SK-N-DZ (cell line): ENCODE measurements at regions not wholly inside any gene's neighbourhood (a gene's known extent, or its start where the extent isn't known, plus 50 kb on each side); places are given as distances from the start of the nearest gene placed in this dataset.

Experiments used
- DNase-seq: peaks from one replicate; pipeline ENCODE4 v3.0.0-alpha.2; 2015; ENCODE audit warnings: low spot score

DNA sequence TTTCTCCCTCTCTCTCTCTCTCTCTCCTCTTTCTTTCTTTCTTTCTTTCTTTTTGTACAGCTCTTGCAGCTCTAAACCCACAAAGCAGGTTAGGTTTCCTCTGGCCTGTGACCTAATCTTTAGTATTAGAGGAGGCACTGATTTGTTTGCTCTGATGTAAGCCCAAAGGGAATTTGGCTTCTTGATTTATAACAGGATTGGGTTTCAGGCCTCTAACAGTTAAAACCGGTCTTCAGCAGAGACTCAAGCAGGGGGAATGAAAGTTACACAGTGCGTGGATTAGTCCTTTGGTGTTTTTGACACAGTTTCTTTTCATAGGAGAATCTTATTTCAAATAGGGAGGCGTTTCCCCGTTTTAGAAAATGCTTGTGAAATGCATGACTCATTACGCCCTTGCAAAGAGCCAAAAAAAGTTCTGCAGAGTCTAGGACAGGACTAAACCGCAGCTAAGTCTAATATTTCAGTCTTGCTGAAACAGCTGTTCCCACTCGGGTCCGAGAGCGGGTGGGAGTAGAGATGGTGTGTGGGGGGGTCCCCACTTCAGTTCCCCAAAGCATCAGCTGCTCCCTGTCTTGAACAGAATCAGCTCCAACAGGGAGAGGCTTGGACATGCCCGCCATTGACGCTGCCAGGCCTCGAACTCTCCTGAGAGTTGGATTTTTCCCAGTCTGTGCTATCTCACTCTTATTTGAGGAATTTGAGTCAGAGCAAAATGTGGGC, 296.5 kb upstream of the PITRM1 start:
- no peak for DNase-seq

DNA sequence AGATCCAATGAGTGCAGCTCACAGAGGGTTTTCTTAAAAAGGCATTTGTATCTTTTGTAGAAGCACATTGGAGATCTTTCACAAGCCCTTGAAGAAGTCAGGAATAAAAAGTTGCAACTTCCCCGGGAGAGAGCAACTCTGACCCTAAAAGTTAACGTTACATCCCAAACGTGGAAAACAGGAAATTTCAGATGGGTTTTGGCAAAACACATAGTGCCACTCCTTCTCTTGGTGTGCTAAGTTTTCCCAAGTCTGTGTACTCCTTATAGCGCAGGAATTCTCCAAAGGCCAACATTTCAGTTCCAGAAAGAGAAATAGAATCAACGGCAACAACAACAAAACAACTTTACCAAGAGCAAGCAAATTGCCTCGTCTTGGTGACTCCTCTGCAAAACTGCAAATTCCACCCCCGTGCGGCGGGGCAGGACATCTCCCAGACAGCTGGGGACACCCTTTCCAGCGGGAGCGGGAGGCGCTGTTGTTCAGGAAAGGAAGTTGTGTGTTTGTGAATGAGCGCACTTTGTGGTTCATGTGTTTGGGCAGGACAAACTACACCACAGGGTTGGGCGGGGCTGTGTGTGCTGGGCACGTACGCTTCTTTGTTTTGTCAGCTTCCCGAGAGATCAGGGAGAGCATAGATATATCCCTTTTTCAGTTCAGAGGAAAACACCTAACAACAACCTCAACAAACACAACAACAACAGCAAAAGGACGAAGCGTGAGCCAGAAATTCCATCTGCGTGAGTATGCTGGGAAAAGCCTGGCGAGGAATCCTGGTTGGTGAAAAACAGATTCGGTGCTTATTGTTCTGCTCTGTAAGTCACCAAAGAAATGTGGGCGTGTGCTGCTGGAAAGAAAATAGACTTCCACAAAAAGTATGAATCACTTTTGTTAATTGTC, 294.7 kb upstream of the PITRM1 start:
- DNase-seq, result no peak

DNA sequence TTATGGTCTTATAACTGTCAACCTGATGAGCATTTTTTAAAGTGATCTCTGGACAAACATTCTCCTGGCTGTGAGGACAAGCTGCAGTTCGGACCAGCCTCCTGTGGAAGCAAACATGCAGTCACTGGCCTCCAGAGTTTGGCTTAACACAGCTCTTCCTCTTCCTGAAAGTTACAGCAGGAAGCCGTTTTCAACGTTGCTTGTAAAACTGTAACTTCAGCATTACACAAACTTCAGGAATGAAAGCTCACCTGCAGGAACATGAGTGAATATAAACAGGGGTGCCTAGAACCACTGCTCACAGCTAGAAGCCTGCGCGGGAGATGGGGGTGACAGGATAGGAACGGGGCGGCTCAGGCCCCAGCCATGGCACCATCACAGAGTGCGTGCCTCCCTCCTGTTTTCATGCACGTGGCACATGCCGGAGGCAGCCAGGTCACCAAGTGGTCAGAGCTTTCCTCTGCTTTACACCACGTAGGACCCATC, 292.9 kb upstream of the PITRM1 start:
- DNase-seq, result no peak

DNA sequence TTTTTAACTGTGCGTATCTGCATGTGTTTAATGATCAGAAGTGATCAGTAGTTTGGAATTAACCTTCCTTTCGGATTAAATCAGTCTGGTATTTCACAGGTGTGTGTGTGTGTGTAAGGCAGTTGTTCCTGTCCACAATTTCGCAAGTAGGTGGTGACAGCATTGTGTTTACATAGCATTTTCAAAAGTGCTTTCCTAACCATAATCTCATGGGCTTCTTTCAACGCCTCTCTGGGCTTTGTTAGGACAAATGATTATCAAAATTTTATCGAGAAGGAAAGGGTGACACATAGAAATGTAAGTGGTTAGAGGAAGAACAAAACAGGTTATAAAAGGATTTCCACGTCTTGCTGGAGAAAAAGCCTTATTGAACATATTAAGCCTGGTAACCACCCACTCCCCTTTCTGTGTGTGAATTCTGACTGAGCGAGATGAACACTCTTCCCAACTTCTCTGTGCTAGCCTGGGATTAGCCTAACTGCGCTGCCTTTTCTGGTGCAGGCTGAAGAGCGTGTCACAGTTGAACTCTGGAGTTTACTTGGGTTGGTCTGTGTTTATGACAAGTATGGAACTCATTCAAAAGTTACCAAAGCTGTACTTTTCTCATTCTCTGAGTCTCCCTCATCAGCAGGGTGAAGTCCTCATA, 292.3 kb upstream of the PITRM1 start:
- DNase-seq, result no peak

DNA sequence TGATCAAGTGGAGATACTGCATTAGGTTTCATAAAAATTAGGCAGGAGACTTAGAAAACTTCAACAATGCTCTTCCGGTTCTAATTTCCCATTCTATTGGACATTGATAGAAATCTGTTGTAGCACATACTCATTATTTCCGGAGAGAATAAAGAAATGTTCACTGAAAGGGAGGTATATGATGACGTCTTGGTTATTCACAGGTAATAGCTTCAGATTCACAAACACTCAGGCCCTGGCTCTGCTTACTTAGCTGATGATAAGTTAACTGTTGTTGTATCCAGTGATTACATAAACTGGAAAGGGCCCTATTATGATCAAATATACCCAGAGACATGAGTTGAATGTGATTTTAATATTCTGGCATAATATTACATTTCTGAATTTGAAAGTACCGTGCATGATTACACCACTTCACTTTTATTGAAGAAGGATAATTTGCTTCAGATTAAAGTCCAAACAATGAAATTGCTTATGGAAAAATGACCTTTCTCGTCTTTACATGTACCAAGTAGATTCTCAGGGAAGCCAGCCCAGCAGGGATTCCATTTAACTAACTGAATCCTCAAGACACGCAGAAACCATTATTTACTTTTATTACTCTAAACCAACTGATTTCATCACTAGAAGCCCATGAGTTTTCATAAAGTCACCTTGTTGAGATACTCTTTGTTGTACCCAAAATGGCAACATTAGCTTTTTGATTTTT, 288.0 kb upstream of the PITRM1 start:
- DNase-seq, result no peak

DNA sequence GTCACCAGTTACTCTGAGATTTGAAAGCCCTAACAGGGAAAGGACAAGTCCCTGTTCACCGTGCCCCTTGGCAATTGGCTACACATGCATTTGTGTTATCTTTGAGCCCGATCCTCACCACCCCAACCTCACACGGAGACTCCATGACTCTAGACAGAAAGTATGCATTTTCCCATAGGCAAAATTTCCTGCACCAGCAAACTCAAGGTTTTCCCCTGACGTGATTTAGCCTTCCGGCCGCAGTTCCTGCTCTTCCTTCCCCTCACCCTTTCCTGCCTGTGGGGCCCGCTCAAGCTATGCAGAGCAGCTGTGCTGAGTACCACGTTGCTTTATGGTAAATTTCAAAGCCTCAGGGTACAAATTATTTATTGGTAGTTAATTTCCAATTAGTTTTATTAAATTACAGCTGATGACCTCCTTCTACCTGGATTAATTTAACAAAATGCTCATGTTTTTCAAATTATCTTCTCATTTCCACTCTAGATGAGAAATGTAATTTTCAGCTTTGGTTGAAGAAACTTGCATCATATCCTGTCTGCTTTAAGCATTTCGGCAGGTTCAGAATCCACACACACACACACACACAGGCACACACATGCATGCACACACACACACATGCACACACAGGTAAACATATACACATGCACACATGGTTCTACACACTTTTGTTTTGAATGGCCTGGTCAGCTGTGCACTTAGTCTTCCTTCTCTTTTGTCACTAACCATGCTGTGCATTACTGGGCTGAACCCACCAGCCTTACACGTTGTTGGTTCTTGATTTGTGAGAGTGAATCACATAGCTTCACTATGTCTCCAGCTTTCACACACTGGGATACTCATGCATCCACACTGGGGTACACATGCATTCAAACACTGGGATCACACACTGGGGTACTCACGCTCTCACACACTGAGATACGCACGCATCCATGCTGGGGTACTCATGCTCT, 283.1 kb upstream of the PITRM1 start:
- DNase-seq, result no peak

DNA sequence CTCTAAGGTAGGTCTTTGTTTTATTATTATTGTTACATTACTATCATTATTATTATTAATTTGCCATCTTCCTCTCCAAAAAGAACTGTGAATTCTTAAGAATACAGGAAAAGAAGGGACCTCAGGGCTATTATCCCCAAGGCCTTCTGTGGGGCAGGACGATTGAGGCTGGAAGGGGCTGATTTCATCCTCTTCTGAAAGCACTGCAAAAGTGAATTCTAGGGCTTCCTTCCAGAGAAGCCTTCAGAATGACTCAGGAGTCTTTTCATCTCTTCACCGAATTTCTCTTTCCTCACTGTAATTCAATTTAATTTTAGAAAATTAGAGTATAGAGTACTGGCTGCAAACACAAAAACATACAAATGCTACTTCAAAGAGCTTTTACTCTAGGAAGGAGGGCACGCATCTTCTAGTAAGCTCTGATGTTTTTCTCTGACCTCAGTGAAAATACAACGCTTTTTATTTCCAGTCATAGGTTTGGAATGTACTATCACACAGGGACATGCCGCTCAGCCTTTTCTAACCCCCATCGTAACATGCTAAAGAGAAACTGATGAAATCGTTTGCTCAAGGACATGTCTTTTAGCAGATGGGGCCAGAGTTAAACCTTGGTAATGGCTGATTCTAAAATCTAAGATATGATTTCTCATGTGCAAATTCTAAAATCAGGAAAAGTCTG, 280.2 kb upstream of the PITRM1 start:
- DNase-seq, result no peak

DNA sequence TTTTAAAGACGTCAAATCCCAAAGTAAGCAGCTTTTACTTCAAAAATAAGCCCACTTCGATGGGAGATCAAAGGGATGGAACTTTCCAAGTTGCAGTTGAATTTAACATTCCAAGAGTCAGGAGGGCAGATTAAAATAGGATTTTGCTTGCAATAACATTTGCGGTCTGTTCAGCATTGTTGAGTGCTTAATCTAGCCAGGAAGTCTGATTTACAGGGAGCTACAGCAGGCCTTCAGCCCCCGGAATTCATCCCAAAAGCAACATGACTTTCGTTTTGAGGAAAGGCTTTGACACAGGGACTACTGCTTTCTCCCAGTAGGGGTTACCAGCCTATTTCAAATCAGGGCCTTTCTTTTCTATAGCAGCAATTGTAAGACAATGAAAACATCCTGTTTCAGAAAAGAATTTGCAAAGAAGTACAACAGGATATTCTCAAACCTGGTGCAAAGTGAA, 279.6 kb upstream of the PITRM1 start:
- DNase-seq, result no peak

DNA sequence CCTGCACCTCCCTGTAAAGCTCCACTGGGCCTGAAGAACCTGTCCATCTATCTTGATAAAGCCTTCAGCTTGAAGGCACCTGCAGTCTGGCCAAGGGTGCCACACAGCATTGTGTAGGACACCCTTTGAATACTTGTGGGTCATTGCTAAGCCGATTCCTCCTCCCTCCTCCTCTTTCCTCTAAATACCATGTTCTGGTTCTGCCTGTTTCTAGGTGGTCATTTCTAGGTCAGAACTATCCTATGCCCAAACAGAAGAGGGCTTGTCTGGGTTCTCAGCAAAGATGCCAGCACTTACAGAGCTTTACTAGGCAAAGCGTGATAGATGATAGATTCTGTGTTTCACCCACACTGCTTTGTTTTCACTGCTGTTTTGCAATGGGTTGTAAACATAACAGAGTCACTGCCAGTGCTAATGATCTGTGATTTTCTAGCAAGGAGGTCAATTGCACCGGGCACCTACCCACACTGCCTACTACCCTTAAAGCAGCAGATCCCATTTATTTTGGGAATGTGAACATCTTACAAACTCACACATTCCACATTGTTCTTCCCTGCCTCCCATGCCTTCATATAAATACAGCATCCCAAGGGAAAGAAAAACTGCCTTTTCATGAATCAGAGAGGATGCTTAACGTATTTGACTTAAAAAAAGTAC, 279.1 kb upstream of the PITRM1 start:
- no peak for DNase-seq

DNA sequence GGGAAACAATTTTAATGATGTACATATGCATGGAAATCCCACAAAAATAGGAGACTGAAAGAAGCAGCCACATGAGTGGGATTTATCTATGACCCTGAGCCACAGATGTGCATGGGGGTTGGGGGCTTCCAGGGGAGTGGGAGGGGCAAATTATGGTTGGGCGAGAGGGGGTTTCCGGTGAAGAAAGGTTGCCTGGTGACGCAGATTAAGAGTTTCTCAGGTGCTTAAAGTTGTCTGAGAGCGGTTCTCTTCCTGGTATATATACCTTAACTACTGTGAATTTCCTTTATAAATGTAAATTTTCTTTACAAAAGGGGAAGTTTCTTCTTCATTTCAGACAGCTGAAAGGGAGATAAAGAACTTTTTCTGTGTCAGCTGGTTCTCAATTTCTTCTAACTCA, 273.6 kb upstream of the PITRM1 start:
- no peak for DNase-seq

DNA sequence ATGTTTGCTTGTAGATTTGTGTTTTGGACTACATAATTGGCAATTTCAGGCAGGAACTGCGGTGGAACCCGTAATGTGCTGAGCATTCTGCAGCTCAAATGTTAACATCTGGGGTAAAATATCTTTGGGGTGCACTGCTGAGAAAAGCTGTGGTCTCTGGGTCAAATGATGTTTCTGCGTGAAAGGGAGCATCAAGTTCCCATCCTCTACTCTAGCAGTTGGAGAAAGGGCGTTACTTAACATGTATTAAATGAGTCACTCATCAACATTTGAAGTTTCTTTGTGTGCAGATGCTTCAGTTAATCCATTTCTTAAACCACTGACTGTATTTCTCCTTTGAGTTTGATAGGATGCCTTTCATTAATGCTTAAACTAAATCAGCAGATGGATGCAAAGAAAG, 273.1 kb upstream of the PITRM1 start:
- no peak for DNase-seq

DNA sequence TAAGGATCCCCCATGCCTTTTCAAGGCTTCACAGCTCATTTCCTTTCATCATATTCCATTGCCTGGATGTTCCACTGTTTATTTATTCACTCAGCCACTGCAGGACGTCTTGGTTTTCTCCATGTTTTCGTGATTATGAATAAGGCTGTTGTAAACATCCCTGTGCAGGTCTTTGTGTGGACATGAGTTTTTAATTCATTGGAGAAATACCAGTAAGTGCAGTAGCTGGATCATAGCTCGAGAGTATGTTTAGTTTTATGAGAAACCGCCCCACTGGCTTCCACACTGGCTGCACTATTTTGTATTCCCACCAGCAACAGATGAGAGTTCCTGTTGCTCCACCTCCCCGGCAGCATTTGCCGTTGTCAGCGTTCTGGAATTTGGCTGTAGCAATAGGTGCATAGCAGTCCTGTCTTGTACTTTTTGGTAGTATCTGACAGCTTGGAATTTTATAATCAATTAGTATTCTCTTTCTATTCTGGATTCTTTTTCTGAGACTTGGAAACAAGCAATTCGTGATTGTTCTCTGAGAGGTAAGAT, 269.9 kb upstream of the PITRM1 start:
- no peak for DNase-seq

DNA sequence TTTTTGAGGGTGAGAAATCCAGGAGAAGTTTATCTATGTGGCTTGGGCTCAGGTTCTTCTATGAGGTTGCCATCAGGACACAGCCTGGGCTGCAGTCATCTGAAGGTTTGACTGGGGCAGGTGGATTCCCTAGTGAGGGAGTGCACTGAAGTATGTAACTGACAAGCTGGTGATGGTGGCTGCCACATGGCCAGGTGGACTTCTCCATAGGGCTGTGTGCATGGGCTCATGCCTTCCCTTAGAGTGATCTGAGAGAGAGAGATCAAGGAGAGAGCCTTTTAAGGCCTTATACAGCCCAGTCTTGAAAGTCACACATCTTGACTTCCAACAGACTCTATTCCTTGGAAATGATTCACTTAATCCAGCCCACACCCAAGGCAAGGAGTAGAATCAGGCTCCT, 266.6 kb upstream of the PITRM1 start:
- no peak for DNase-seq

DNA sequence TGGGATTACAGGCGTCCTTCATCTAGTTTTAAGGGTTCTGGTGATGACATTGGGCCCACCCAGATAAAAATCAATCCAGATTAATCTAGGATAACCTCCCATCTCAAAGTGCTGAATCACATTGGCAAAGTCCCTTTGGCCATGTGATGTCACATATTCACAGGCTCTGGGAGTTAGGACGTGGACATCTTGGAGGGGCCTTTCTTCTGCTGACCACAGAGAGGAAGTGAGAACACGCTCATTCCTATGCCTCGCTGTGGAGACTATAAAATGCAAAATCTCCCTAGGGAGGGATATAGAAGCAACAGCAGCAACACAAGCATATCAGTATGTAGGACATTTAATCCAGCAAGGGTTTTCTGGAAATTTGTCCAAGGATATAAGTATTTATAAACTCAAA, 266.0 kb upstream of the PITRM1 start:
- no peak for DNase-seq

DNA sequence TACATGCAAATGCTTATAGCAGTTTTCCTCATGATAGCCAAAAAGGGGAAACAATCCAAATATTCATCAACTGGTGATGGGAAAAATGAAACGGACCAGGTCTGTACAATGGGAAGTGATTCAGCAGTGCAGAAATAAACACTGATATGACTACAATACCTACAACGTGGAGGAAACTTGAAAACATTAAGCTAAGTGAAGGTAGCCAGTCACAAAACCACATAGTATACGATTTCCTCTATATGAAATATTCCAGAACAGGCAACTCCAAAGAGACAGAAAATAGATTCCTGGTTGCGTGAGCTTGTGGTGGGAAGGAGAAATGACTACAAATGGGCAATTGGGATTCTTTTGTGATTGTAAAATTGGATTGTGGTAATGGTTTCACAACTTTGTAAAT, 263.1 kb upstream of the PITRM1 start:
- no peak for DNase-seq

DNA sequence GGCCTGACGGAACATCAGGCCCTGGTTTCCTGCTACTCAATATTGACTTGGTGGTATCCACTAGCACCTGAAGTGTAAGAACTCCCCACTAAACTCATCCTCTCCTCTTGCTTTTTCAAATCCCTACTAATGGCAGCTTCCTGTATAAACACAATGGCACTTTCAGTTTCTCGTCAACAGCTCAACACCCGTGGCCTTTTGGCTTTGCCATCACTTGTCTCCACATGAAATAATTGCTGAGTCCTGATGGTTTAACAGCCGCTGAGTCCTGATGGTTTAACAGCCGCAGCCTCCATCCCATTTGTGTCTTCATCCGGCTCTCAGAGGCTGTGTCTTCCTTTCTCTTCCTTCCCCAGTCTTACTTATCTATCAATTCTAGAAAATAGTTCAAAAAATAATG, 261.4 kb upstream of the PITRM1 start:
- no peak for DNase-seq

DNA sequence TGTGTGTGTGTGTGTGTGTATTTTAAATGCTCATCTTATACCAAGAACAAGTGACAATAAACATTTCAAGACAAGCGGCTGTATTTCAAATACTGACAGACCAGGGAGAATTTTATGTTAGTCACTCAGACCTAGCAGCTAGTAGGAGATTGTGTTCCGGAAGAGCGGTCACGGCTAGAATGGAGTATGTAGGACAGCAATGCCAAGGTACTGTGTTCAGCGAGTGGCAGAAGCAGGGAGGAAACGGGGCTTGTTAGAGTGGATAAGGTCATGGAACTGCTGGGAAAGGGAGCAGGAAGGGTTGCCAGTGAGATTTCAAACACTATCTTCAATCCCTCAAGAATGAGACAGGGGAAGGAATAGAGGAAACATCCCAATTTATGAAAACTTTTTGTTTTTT, 260.5 kb upstream of the PITRM1 start:
- no peak for DNase-seq

DNA sequence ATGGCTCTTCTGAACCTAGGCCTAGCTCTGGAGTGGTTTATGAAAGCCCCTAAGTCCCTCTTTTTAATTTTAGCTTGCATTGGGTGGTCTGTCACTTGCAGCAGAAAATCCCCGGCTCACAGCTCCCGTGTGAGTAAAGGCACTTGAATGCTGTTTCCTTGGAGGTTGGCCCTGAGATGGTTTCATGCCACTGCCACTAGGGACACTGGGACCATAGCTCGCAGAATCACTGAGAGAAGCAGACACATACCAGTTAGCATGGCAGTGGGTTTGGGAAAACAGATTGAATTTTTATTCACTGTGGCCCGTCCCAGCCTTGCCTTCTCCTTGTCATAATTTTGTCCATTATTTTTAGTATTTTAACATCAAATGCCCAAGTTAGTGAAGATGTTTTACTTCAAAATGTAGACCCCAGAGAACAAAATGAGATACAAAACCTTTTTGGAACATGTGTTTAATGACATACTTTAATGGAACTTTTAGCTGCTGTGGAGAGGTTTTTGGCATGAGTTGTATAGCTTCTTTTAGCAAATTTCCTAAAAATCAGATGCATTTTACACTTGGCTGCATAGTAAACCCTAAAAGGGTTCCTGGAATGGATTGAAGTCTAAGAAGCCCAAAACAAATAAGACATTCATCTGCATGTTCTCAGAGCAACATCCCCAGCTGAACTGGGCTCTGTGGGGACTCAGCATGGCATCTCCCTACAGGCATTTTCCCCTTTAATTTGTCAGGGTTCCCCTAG, 259.7 kb upstream of the PITRM1 start:
- no peak for DNase-seq
